Activated CD4-positive, CD25-positive, alpha-beta regulatory T cell treated with anti-CD3 and anti-CD28 coated beads, Interleukin-2, amount 50 U/mL, for 24 hours (primary cell): ENCODE measurements at regions not wholly inside any gene's neighbourhood (a gene's known extent, or its start where the extent isn't known, plus 50 kb on each side); places are given as distances from the start of the nearest gene placed in this dataset.

Source experiments
- ATAC-seq, 2 donors: fragments of 150-1000 bp; cut with Tn5 transposase; one replicate each; pipeline ENCODE4 v1.10.0; 2021; ENCODE audit warnings: mild to moderate bottlenecking in 1 of 2, moderate library complexity in 1 of 2

DNA sequence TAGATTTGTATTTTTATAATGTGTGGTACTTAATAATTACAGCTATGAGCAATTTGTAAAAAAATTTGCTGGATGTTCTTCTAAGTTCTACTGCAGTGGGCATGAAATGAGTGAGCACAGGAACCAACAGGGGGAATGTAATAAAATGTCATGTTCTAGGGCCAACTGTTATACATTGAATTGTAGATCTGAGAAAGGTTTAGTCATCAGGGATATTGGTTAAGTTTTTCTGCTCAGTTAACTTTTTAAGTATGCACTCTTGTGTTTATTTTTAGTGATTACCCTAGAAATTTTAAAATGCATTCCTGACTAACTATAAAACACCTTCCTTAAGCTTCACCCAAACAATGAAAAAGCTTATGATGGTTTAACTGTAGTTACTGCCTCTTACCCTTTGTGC is 101.8 kb downstream of the CAND1 start:
- no peak for ATAC-seq

DNA sequence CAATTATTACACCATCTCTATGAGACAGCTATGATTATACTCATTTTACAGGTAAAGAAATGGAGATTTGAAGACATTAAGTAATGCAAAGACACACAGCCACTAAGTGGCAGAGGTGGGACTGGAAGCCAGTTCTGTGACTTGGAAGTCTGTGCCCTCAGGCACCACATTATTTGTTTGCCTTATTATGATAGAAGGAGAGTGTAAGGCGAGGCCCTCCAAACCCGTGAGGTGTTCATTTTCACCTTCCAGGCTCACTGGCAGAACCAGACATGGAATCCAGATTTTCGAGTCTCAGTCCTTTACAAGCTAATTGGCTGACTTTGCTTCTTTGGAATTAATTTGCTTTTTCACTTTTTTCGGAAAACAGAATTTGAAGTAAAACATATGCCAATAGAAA is 107.9 kb downstream of the CAND1 start:
- ATAC-seq = no peak

- ATAC-seq = no peak
Observed at GRCh38 chr12:67377541-67377940, 108.4 kb downstream of the CAND1 start.

DNA sequence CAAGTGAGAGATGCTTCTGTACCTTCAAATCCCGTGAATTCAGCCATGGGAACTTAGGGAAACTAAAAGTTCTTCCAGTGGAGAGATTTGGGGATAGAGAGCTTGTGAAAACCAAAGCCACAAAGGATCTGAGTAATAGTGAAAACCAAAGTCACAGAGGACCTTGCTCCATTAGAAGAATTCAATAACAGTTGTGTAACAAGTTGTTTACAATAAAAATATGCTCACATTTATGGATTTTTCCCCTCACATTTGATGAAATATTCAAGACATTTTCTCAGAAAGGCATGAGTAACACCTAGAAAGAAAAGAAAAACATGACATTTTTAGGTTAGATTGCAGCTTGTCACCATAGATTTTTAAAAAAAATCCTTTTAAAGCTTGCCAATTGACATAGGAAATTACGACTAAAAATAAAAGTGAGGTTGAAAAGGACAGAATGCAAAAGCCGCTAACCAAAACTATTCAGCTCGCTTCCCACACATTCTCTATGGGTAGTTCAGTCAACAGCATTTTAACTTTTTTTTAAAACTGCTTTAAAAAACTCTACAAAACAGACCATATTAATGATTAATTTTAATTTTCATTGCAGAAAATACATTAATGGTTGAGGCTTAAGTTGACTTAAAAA is 113.2 kb downstream of the CAND1 start:
- no peak for ATAC-seq

- no peak for ATAC-seq
Observed at GRCh38 chr12:67386869-67387565, 117.9 kb downstream of the CAND1 start.

DNA sequence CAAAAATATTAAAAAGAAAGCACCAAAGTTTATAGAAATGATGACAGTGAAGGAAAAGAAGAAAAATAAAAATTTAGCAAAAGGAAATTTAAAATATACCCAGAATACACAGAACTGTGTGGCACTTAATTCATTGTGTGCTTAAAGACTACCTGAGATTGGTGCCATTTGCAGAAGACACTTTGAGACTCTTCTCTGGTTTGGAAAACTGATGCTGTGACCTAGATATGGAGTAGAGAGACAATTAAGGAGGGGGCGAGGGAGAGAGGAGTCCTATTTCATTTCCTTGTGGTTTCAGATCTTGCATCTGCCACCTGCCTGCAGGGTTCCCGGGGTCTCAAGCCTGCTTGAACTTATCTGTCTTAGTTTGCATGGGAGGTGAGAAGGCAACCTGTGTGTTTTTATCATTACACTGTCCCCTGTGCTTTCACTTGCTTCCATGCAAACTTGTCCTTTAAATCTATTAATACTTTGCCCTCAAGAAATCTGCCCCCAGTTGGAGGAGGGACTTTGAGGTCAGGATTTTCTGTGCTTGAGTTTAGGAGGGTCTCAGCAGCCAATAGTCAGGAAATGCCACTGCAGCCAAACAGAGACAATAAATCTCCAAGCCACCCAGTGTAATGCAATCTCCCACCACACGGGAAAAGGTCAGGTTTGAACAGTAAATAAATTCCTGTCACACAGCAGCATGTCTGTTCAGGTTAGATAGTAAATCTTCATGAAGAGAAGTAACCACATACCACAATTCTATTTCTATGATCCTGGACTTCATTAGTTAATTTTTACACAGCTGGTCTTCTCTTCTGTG is 119.4 kb downstream of the CAND1 start:
- ATAC-seq = no peak

DNA sequence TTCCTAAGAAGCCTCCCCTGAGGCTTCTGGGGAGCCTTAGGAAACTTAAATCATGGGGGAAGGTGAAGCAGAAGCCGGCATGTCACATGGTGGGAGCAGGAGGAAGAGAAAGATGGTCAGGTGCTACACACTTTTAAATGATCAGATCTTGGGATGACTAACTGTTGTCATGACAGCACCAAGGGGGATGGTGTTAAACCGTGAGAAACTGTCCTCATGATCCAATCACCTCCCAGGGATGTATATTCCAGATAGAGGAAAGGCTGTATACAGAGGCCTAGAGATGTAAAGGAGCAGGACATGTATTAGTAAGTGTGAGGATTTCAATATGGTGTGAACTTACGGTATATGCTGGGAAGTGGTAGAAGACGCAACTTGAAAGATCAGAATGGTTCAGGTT is 121.1 kb downstream of the CAND1 start:
- ATAC-seq = no peak

DNA sequence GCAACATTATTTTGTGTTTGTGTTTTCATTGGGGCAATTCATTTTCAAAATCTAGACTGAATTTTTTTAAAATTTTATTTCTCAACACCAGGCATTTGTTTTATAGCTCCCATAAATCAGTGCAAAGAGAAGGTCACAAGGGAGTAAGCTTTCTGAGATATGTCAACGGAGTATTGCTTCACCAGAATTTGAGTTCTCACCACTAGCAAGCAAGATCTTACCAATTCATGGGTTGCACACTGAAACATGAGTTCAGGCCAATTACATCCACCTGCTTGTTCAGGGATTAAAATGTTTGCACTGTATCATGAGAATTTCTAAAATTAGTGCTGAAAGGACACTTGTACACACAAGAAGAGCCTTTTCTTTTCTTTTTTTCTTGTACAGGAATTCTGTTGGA is 121.9 kb downstream of the CAND1 start:
- ATAC-seq = no peak

DNA sequence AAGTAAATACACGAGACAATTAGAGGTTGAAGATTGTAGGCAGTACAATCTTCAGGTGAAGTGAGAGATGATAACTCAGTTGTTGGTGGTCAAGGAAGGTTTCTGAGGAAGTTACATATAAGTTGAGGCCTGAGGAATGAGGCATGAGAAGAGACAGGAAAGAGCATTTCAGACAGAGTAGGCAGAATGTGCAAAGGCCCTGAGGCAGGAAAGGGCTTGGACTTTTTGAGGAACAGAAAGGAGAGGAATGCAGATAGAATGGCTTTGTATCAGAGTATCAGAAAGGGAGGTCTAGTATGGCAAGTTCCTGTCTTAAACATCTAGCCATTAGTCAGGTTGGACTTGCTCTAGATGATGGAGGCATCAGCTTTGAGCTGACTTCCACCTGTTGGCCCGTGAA is 122.5 kb downstream of the CAND1 start:
- no peak for ATAC-seq

DNA sequence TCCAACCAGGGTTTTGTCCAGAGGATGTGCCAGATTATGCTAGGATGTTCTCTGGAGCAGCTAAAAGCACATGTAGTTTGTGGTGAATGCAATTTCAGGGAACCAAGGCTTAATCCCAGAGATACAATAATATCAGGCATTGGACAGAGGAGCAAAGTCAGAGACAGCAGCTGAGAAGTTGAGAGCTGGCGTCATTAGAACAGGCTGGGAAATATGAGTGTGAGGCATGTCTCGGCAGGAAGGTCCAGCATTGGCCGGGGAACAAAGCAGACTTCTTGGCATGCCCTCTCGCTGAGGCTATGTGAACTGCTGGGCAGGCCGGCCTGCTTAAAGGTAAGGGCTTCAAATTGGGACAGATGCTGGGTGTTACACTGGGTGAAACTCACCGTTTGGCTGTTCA is 125.4 kb downstream of the CAND1 start:
- no peak for ATAC-seq

DNA sequence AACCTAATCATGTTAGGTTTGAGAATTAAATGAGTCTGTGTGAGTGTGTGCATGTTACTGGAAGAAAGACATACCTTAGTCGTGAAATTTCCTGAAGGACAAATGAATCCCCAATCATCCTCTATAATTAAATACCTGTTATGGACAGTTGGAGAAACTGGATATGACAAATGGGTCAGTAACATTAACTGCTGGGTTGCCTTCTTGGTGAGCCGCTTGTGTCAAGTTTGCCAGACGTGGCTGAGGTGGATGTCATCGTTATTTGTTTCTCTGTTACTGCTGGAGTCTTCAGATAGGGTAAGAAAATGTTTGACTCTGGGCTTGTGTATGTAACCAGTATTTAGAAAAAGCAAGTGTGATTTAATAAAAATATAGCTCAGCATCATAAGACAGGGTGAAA is 131.6 kb downstream of the CAND1 start:
- ATAC-seq = no peak

DNA sequence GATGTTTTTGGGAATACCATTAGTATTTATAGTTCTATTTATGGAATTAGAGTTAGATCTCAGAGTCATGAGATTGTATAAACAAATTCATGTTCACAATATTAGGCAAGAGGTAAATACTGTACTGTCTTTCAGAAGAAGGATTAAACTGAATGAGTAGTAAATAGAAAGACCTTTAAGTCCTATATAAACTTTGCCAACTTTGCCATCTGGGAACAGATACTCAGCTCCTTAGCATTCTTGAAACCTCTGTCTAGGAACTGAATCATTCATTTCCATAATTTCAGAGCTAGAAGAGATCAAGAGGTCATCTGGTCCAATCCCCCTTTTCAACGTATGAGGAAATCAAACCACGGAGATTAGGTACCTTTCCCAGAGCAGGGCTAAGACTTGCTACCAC is 141.1 kb downstream of the CAND1 start:
- ATAC-seq = no peak

- no peak for ATAC-seq
Observed at GRCh38 chr12:67410667-67411067, 141.5 kb downstream of the CAND1 start.

DNA sequence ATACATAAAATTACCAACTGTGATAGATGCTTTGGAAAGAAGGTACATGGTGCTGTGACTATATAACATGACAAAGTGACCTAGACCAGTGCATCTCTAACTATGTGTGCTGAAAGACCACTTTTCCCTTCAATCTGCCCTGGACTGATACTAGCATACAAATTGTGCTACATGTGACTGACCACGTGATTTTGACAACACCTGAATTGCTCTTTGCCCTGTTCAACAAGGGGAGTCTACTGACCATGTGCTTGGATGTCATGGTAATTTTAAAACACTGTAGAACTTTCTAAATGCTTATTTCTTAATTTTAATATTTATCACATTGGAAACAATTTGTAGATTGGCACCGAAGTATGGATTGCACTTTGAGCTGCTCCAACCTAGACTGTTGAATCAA is 142.4 kb downstream of the CAND1 start:
- ATAC-seq = no peak

DNA sequence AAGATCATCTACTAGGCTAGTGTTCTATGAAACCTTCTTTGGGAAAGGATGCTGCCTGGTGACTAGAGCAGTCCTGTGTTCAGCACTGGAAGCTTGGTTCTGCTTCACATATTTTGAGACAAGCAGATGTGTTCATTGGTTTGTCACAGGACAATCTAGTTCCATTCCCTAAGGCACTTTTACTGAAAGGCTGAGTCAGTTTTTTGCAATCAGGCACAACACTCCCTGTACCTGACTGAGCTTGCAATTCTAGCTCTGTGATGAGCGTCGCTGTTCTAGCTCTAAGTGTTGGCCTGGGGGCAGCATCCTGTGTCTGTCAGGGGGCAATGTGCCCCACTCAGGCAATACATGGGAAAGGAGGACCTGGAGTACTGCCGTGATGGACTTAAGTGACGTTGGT is 144.4 kb downstream of the CAND1 start:
- no peak for ATAC-seq

- ATAC-seq = no peak
Observed at GRCh38 chr12:67414011-67414715, 145.0 kb downstream of the CAND1 start.

DNA sequence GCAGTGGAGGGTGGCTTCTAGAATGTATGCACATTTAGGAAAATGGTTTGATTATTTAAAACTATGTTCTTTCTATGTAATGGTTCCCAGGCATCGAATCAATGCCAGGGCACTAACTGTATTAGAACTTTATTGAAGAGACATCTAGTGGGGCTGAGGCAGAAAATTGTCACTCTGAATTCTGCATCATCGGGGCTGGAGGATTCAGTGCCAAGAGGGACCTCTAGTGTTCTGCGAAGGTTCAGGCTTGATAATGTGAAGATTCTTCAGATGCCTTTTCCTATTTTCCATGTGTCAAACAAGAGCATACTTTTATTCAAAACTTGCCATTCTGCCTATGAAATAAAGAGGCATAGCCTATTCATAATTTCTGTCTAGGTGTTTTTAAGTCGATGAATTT is 146.3 kb downstream of the CAND1 start:
- no peak for ATAC-seq

DNA sequence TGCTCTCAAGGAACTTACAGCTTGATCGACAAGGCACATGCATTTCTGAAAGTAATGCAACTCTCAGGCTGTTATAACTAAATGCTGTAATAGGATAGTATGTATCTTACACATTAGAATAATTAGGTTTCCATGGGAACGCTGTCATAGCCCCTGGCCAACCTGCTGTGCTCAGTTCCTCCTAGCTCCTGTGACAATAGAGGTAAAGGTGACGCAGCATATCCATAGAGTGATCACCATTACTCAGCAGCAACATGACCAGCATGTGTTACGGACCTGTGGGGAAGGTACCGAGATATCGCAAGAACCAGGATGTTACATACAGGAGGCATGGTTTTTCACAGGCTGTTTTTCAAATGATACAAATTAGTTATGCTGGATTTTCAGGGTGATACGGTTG is 150.7 kb downstream of the CAND1 start:
- no peak for ATAC-seq

DNA sequence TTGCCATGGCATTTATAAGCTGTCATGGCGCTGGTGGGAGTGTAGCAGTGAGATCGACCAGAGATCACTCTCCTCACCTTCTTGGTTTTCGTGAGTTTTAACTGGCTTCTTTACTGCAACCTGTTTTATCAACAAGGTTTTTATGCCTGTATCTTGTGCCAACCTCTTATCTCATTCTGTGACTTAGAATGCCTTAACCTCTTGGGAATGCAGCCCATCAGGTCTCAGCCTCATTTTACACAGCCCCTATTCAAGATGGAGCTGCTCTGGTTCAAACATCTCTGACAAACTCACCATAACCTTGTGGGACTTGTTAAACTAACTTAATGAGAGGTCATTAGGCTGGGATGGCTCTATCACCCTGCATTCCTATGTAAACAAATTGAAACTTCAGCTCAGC is 151.3 kb downstream of the CAND1 start:
- ATAC-seq = no peak

- no peak for ATAC-seq
Observed at GRCh38 chr12:67422081-67422480, 152.9 kb downstream of the CAND1 start.

DNA sequence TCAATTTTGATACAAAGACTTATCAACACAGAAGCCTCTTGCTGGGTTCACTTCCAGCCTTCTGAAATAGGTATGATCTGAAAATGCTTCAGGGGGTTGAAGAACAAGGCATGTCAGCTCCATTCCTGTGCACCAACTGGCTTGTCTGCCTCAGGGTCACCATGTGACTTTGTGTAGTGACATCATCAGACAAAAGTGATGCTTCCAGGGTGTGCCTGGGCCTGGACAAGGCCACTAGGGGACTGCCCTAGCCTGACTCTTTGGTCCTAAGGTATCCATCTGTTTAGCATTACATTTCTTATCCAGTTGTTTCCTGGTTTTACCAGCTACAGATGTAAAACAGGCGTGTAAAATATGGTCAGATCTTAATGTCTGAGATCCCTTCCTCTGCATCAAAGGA is 155.6 kb downstream of the CAND1 start:
- no peak for ATAC-seq

DNA sequence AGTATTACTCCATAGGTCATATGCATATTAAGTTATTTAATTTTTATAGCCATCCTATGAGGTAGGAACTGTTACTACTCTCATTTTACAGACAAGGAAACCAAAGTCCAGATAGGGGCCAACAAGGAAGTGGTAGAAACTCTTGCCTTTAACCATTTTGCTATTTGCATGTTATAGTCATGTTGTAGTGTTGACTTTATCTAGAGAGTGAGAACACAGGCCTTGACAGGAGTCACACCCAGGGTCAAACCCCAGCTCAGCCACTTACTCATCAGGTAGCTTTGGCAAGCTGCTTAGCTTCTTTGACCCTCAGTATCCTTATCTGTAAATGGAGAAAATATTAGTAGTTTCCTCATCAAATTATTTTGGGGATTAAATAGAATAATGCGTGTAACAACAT is 156.2 kb downstream of the CAND1 start:
- no peak for ATAC-seq

DNA sequence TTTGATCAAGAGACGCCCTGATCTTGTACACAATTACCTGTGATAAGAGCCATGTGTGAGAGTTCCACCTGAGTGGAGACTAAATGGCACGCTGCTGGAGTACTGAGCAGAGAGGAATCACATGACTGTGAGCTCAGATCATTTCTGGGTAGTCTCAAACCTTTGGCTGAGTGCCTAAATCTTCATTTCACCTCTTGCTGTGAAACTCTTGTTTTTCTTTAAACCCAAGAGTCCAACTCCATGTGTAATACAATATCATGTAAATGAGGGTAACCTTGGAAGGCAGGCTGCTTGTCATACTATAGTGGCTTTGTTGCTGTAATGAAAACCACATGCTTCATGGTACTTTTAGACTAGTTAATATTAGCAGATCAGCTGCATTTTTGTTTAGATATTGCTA is 156.9 kb downstream of the CAND1 start:
- ATAC-seq = no peak

DNA sequence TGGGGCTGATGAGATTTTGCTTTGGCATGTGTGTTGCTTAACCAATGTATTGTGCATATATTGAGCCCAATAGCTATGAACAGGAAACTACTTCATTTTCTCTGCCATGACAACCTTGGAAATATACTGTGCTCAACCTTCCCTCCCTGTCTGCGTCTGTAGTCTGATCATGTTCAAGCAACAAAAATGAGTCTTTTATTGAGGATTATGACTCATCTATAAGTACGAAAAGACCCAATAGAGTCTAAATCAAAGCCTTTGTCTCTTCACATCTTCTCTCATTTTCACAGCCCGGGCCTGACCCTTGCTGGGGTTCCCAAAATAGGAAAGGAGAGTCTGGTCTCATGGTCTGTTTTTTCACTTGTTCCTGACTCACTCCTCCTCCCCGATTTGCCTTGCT is 158.2 kb downstream of the CAND1 start:
- ATAC-seq = no peak
